Embryonic facial prominence (tissue), 1 donor: ENCODE measurements at regions not wholly inside any gene's neighbourhood (a gene's known extent, or its start where the extent isn't known, plus 50 kb on each side); places are given as distances from the start of the nearest gene placed in this dataset.
A peak's percentile ranks its signal among the peaks of the same experiment; 100 is the strongest.
"Not testable (repeated sequence)": the region's sequence is repeated elsewhere in the genome, so short reads cannot be mapped to it uniquely, and the experiment has no call there.

ENCODE experiments used
- DNase-seq: peaks from one replicate; pipeline ENCODE4 v3.0.0-alpha.2; 2016; ENCODE audit errors: extremely low spot score

- DNase-seq = not testable (repeated sequence)
These were observed 52.3 kb upstream of the LRRC30 start for GRCh38 chr18:7178568-7178967.

- peak; percentile 39 for DNase-seq
These were observed 53.7 kb upstream of the LRRC30 start for GRCh38 chr18:7177116-7177744.

- DNase-seq = no peak
These were observed 56.4 kb upstream of the LRRC30 start for GRCh38 chr18:7174344-7175095.

GRCh38 chr18:7173216-7173615 lies 55.6 kb upstream of the LAMA1 start:
- no peak for DNase-seq

- no peak for DNase-seq
These were observed 55.0 kb upstream of the LAMA1 start for GRCh38 chr18:7172611-7173010.

GRCh38 chr18:7170292-7170691 lies 52.7 kb upstream of the LAMA1 start:
- no peak for DNase-seq

- no peak for DNase-seq
These were observed 52.0 kb upstream of the LAMA1 start for GRCh38 chr18:7169601-7170000.

GRCh38 chr18:7168408-7168807 lies 50.8 kb upstream of the LAMA1 start:
- no peak for DNase-seq
